ENCODE measurements at regions not wholly inside any gene's neighbourhood (a gene's known extent, or its start where the extent isn't known, plus 50 kb on each side); places are given as distances from the start of the nearest gene placed in this dataset.

DNA sequence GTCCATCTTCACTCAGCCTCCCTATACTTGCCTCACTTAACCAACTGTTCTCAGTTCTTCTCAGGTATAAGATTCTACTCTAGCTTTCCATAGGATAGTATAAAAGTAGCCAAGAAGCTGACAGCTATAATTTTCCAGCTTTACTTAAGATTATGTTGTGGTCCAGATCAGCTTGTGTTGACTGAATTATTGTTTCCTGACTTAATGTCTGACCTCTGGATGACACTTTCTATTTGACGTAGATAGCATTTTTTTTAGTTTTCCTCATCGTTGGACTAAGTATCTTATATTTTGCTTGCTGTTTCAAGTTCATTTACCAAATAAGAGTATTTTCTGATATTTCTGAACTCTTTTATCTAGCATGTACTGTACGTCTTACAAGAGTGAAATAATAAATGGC, 1272.5 kb upstream of the CDH2 start:
- 88% methylated on average over 3 of the region's 3 CpGs; no CpG with 5 or more reads in 1 of the 2 experiments for WGBS, 2 experiments (ENCODE audit: extremely low coverage in 1 of 2, insufficient coverage in 1 of 2, insufficient read length in 1 of 2, insufficient replicate concordance in 2 of 2, low coverage in 1 of 2, low lambda C conversion rate in 2 of 2, missing lambda C conversion rate in 1 of 2)
- TF ChIP-seq, protein P1, sequence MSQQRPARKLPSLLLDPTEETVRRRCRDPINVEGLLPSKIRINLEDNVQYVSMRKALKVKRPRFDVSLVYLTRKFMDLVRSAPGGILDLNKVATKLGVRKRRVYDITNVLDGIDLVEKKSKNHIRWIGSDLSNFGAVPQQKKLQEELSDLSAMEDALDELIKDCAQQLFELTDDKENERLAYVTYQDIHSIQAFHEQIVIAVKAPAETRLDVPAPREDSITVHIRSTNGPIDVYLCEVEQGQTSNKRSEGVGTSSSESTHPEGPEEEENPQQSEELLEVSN (IDR thresholded peaks at IDR 0.05): no peak
- TF ChIP-seq CHD1 (IDR thresholded peaks at IDR 0.05; ENCODE audit: low read depth, low read length): no peak
- no peak for TF ChIP-seq FOSL1 (IDR thresholded peaks at IDR 0.05; ENCODE audit: insufficient read depth, low read depth, low read length)
- no peak for TF ChIP-seq SRF (IDR thresholded peaks at IDR 0.05; ENCODE audit: low read depth, low read length)
- no peak for TF ChIP-seq CTBP2 (IDR thresholded peaks at IDR 0.05; ENCODE audit: borderline replicate concordance, insufficient read depth, insufficient read length, low read length)
- TF ChIP-seq RXRA (IDR thresholded peaks at IDR 0.05; ENCODE audit: insufficient read depth, low read depth, low read length): no peak
- TF ChIP-seq TAF7 (optimal IDR thresholded peaks at IDR 0.05; ENCODE audit: borderline replicate concordance, low read depth, low read length): no peak

More for the DNA sequence above, 1272.5 kb upstream of the CDH2 start:
- 0 out of 2 replicates have a peak overlapping the region, but pooled peaks have one; percentile 5 for H2AFZ ChIP-seq (ENCODE audit: low read length)
- H3K79me1 ChIP-seq (ENCODE audit: low read depth, low read length): no peaks in the 10 kb centered on the region
- H3K79me2 ChIP-seq (ENCODE audit: control insufficient read depth in 1 of 2, insufficient read depth in 2 of 2, low read length in 2 of 2): no peaks in the 10 kb centered on the region
- no peak overlapping the region for H4K5ac ChIP-seq (ENCODE audit: insufficient read length, low read depth, low read length)
- POLR2A ChIA-PET (ENCODE audit: partially characterized antibody): no interaction called here
- no peak overlapping the region for H2BK120ac ChIP-seq (replicated peaks; ENCODE audit: low read depth, low read length)
- CTCF ChIA-PET (ENCODE audit: partially characterized antibody): no interaction called here
- H3K27me3 ChIP-seq (replicated peaks in 1 of 4; ENCODE audit: control insufficient read depth in 3 of 4, extremely low read depth in 1 of 4, insufficient read depth in 3 of 4, low read length in 3 of 4): no peaks in the 10 kb centered on the region
- no peak overlapping the region for H2BK15ac ChIP-seq (ENCODE audit: low read length)
- H3K23ac ChIP-seq (ENCODE audit: insufficient read length): no peak overlapping the region
- H3K18ac ChIP-seq (ENCODE audit: extremely low read depth, low read length): no peak overlapping the region
- no peak overlapping the region for H3K4me3 ChIP-seq (ENCODE audit: extremely low read depth in 1 of 4, insufficient read depth in 2 of 4, low read depth in 3 of 4, low read length in 4 of 4)
- no peak overlapping the region for H2BK5ac ChIP-seq (ENCODE audit: low read depth, low read length)
- H2AK5ac ChIP-seq (ENCODE audit: low read depth, low read length): no peak overlapping the region
- H3K14ac ChIP-seq (ENCODE audit: insufficient read length): no peak overlapping the region
- H3K36me3 ChIP-seq (ENCODE audit: control insufficient read depth in 2 of 4, insufficient read depth in 4 of 4, low read length in 3 of 4): no peaks in the 10 kb centered on the region
- H2BK20ac ChIP-seq (ENCODE audit: low read length): no peak overlapping the region
- H3K23me2 ChIP-seq (ENCODE audit: low read depth, low read length): no peaks in the 10 kb centered on the region
- no peak overlapping the region for H4K8ac ChIP-seq (ENCODE audit: extremely low read depth, insufficient read depth, low read length)
- H3K9me3 ChIP-seq (ENCODE audit: insufficient read depth in 2 of 2, low read depth in 1 of 2, low read length in 1 of 2): no peaks in the 10 kb centered on the region
- H3K56ac ChIP-seq (replicated peaks; ENCODE audit: insufficient read length, low read depth, low read length): no peak overlapping the region
- DNase-seq (ENCODE audit: low read depth in 1 of 2, low spot score in 2 of 2) (no peak), FAIRE-seq (no peak)
- no peaks in the 10 kb centered on the region for H3K4me1 ChIP-seq (replicated peaks in 1 of 4; ENCODE audit: control insufficient read depth in 3 of 4, insufficient read depth in 4 of 4, low read length in 3 of 4)
- H2BK12ac ChIP-seq (ENCODE audit: low read depth, low read length): no peak overlapping the region
- H3K27ac ChIP-seq (ENCODE audit: low read depth, low read length): no peak overlapping the region
- H4K91ac ChIP-seq (replicated peaks; ENCODE audit: insufficient read length, low read length): no peak overlapping the region
- H3K9ac ChIP-seq (replicated peaks in 1 of 4; ENCODE audit: extremely low read depth in 1 of 4, low read depth in 3 of 4, low read length in 3 of 4): no peak overlapping the region
- no peak overlapping the region for H3K4me2 ChIP-seq (ENCODE audit: insufficient read depth in 1 of 2, low read depth in 2 of 2, low read length in 2 of 2)
- H4K20me1 ChIP-seq (replicated peaks in 1 of 2; ENCODE audit: control insufficient read depth in 1 of 2, insufficient read depth in 2 of 2, low read length in 2 of 2): no peaks in the 10 kb centered on the region
- H3K4ac ChIP-seq (replicated peaks; ENCODE audit: insufficient read length, low read depth, low read length): no peak overlapping the region
